GM18517 (cell line): ENCODE measurements at regions not wholly inside any gene's neighbourhood (a gene's known extent, or its start where the extent isn't known, plus 50 kb on each side); places are given as distances from the start of the nearest gene placed in this dataset.

Experiments
- ATAC-seq: cut with Tn5 transposase; IDR thresholded peaks from one replicate; pipeline ENCODE4 v1.9.1; 2021; ENCODE audit warnings: mild to moderate bottlenecking, moderate library complexity; ENCODE audit not compliant: unreplicated experiment

DNA sequence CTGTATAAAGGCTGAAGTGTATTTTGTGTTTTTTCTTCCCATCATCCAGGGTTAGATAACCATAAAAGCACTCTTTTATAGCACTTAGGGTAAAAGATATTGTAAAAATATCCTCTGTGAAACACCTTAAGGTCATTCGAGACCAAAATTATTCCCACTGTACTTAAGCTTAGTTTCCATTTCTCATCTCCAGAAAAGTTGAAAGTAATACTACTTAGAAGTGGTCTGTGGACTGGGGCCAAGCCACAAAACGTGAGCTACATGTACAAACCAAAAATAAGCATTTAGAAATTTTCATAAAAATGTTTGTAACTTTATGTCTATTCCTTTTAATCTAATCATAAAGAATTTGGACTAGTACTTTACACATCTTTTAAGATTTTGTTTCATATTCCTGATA lies 142.0 kb upstream of the NTM start:
- ATAC-seq = no peak

DNA sequence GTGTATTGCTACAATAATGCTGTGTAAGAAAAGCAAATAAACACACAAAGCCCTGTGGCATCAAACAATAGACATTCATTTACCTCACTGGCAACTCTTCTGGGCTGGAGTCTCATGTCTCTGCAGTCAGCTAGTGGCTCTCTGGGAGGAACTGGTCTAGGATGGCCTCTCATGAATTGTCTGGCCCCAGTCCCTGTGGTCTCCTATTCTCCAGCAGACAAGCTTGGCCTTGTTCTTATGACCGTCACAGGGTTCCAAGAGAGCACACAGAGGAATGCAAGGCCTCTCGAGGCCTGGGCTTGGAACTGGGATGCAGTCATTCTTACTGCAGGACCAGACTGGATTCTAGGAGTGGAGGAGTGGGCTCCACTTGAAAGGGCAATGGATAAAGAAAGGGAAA lies 141.2 kb upstream of the NTM start:
- ATAC-seq = no peak

- no peak for ATAC-seq
Measured at GRCh38 chr11:131231317-131231940, 139.0 kb upstream of the NTM start.

DNA sequence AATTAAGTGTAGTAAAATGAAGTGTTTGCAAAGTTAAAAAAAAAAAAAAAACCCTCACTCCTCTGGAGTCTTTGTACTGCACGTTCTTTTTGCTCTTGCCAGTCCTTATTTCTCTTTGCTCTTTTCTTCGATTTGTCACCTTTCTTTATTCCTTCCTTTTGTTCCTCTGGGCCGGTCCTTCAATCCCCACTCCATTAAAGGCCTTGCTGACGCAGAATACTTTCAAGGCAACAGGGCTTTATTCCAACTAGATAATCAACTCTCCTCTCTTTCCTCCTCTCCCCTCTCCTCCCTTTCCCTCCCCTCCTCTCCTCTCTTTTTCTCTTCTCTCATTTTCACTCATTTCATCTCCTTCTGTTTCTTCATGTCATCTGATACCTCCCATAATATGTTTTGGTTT lies 138.2 kb upstream of the NTM start:
- no peak for ATAC-seq

GRCh38 chr11:131234221-131234620 lies 136.2 kb upstream of the NTM start:
- ATAC-seq = no peak

GRCh38 chr11:131235328-131236298 lies 134.8 kb upstream of the NTM start:
- no peak for ATAC-seq

GRCh38 chr11:131240421-131240820 lies 130.0 kb upstream of the NTM start:
- ATAC-seq = no peak

- no peak for ATAC-seq
Measured at GRCh38 chr11:131242476-131243000, 127.9 kb upstream of the NTM start.

DNA sequence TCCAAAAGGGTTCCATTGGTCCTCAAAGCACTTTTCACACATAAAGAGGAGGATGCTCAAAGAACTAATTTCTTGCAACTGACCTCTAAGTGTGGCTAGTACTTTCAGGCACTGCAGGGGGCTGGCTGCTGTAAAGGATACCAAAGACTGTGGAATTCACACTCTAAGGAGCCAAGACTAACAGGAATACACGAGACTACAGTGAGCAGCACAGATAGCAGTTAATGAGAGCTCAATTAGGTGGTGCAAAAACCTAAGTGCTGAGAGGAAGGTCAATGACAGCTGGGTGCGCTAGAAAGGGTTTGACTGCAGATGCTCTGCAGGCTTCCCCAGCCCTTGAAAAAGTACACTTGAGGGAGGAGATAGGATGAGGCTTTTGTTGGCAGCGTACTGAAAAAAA lies 124.3 kb upstream of the NTM start:
- no peak for ATAC-seq

GRCh38 chr11:131246663-131247062 lies 123.8 kb upstream of the NTM start:
- no peak for ATAC-seq

DNA sequence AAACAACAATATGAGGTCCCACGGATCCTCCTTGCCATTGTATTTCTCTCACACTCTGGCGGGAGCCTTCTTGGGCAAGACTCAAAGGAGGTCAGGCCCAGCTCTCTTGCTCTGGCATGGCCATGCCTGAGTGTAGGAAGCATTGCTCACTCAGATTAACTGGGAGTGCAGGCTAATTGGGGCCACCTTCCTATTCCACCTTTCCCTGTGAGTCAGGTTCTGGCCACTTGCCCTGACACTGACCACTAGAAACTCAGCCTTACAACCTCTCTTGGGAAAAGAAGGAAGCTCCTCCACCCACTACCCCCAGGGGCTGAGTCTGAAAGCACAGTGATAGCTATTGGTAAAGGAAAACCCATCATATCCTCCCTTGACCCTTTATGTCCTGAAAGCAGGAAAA lies 121.8 kb upstream of the NTM start:
- ATAC-seq = no peak

DNA sequence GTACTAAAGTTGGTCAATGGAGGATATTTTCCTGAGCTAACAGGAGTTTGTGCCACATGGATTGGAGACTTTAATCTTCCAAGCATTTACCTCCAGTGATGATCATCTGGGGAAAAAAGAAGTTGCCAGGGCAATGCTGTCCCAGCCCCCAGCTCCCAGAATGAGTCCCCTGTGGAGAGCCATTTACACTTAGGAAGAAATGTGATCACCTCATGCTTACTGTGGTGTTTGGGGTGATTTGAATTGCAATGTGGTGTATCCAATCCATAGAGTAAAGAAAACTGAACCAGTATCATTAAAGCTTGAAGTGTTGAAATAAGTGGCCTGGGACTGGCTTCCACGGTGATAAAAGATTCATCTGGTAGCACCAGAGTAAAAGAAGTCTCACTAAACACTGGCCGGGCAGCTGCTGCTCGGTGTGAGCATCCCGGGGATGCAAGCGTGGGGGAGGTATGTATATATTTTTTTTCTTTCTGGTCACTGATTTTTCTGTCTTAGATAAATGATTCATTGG lies 117.2 kb upstream of the NTM start:
- no peak for ATAC-seq

GRCh38 chr11:131253656-131254151 lies 116.7 kb upstream of the NTM start:
- ATAC-seq = no peak

- ATAC-seq = no peak
Measured at GRCh38 chr11:131254254-131254653, 116.2 kb upstream of the NTM start.

GRCh38 chr11:131274233-131274632 lies 96.2 kb upstream of the NTM start:
- ATAC-seq = no peak

GRCh38 chr11:131275580-131275979 lies 94.8 kb upstream of the NTM start:
- ATAC-seq = no peak

DNA sequence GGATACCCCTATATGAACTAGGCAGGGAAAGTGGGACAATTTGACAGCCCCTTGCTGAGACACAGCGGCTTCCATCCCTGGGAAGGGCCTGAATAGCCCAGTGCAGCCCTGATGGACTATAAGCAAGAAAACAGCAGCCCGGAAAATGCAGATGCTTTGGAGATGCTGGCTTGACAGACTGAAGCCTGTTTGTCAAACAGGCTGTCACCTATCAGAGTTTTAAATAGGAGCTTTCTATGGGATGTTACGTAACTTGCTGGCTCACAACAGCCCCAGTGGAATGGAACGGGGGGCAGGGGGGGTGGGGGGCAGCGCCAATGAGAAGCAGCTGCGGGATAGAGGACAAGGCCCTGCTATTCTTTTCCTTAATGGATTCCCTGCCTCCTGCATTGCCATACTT lies 91.9 kb upstream of the NTM start:
- ATAC-seq = no peak

DNA sequence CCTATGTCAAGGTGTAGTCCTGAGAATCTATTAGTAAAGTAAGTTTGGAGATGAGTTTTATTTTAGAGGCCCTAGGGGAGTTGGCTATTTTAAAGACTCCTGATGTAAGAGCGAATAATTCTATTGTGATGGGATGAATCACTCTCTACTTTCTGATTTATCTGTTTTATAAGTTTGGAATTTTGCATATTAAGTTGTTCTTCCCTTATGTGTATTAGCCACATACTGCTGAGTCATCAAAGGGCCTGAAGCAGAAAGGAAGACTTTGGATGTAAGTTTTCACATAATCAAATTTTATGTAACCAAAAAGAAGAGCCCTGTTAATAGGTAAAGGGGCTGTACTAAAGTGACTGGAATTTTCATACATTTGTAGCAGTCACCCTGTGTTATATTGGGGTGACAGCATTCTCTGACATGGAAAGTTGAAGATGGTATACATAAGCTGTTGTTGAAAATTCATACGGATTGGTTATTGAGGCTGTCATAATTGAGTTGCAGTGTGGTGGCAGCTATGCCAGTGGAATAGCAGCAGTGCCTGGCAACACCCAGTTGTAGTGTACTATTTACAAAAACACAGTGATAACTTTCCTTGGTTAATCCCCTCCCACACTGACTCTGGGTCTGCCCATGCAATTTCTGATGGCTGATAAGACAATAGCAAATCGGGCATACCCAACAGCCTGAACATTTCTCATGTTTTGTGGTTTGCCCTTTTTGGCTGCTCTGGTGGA lies 90.6 kb upstream of the NTM start:
- no peak for ATAC-seq

DNA sequence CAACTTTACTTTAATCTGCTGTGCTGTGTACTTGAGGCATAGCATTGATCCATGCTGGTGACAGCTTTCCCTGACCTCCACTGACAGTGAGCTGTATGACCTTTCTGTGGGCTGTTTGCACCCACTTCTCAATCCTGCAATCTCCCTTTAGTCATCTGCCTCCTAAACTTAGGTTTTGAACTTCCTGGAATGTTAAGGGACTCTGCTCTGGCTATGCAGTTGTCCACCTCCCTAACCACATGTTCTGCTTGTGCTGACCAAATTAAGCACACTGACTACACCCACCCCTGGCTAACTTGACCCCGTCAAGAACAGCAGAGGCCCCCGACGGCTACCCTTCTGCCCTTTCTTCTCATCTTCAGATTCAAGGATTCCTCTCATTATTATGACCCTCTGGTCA lies 89.1 kb upstream of the NTM start:
- ATAC-seq = no peak

DNA sequence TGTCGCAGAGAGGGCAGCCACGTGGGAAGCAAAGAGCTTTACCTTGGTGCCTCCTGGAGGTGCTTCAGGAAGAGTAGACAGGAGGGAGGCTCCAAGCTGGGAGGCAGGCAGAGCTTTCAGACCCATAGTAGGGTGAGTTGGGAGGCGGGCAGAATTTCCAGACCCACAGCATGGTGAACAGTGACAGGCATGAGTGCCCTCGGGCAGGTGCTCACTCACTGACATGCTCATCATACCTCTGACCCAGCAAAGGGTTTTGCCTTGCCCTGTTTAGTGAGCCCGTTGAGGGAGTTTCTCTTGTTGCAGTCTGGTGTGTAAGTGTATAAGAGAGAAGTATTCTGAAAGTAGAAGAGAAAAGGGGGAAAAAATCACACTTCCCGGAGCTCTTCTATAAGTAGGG lies 86.4 kb upstream of the NTM start:
- no peak for ATAC-seq

- ATAC-seq = no peak
Measured at GRCh38 chr11:131288521-131289091, 81.8 kb upstream of the NTM start.
